ENCODE measurements at regions not wholly inside any gene's neighbourhood (a gene's known extent, or its start where the extent isn't known, plus 50 kb on each side); places are given as distances from the start of the nearest gene placed in this dataset.

DNA sequence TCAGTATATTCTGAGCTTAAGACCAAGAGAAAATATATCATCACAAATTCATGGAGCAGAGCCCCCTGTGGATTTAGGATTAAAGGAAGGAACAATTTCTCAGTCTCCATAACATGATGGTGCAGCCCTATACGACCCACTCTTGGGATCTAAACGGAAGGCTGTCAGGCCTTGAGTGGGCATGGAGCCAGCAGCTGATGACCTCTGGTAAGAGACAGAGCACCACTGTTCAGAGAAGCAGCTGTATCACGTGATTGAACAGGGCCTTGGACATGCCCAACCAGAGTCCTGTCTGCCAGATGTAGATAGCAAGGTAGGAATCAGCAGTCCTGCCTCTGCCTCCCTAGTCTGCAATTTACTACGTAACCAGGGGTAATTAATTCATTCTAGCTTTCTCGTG lies 259.4 kb upstream of the POU3F2 start:
- Histone ChIP-seq H3K9me2 (replicated peaks; ENCODE audit: low read depth, low read length) (no peaks in the 10 kb centered on the region), H2AFZ (ENCODE audit: low read length) (no peak overlapping the region), H3K36me3 (ENCODE audit: insufficient read depth, low read length) (no peaks in the 10 kb centered on the region), H3K79me2 (ENCODE audit: insufficient read depth, low read length) (no peaks in the 10 kb centered on the region), H3K9ac (ENCODE audit: low read depth, low read length, poor library complexity, severe bottlenecking) (no peak overlapping the region), H3F3A (ENCODE audit: low read depth) (no peaks in the 10 kb centered on the region), H3K4me1 (ENCODE audit: insufficient read depth, low read length, poor library complexity, severe bottlenecking) (no peaks in the 10 kb centered on the region), H4K20me1 (ENCODE audit: insufficient read depth, low read length, poor library complexity, severe bottlenecking) (no peaks in the 10 kb centered on the region), H3K27me3 (ENCODE audit: insufficient read depth, low read length, poor library complexity, severe bottlenecking) (no peaks in the 10 kb centered on the region), H3K4me3 (ENCODE audit: low read length, poor library complexity, severe bottlenecking) (no peak overlapping the region), H3K9me3 (ENCODE audit: insufficient read depth, low read depth, low read length) (no peaks in the 10 kb centered on the region), H3K4me2 (ENCODE audit: low read depth, low read length, poor library complexity, severe bottlenecking) (no peak overlapping the region)
- TF ChIP-seq, protein P1, sequence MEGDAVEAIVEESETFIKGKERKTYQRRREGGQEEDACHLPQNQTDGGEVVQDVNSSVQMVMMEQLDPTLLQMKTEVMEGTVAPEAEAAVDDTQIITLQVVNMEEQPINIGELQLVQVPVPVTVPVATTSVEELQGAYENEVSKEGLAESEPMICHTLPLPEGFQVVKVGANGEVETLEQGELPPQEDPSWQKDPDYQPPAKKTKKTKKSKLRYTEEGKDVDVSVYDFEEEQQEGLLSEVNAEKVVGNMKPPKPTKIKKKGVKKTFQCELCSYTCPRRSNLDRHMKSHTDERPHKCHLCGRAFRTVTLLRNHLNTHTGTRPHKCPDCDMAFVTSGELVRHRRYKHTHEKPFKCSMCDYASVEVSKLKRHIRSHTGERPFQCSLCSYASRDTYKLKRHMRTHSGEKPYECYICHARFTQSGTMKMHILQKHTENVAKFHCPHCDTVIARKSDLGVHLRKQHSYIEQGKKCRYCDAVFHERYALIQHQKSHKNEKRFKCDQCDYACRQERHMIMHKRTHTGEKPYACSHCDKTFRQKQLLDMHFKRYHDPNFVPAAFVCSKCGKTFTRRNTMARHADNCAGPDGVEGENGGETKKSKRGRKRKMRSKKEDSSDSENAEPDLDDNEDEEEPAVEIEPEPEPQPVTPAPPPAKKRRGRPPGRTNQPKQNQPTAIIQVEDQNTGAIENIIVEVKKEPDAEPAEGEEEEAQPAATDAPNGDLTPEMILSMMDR (conservative IDR thresholded peaks at IDR 0.05; ENCODE audit: low read length): no peak
- TF ChIP-seq EZH2phosphoT487 (IDR thresholded peaks at IDR 0.05; ENCODE audit: borderline replicate concordance): no peak

DNA sequence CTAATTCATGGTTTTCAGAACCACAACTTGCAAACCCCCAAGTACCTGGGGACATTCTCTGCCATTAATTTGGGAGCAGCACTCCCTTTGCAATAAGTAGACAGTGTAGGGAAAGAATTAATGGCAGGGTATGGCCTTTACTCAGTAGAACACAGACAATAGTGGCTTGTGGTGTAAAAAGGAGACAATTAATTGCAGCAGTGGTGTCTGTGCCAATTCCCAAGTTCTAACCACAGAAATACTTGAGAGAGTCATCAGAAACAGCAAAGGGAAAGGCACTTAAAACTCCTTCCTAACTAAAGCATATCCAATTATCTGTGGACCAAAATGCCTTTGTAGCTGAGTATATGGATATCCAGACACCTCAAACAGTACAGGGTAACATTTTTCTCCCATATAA lies 257.6 kb upstream of the POU3F2 start:
- H3K9me2 ChIP-seq (replicated peaks; ENCODE audit: low read depth, low read length): no peaks in the 10 kb centered on the region
- TF ChIP-seq, protein P1 (conservative IDR thresholded peaks at IDR 0.05; ENCODE audit: low read length): no peak
- TF ChIP-seq EZH2phosphoT487 (IDR thresholded peaks at IDR 0.05; ENCODE audit: borderline replicate concordance): no peak
- H3K4me1 ChIP-seq (ENCODE audit: insufficient read depth, low read length, poor library complexity, severe bottlenecking): no peaks in the 10 kb centered on the region
- no peaks in the 10 kb centered on the region for H3F3A ChIP-seq (ENCODE audit: low read depth)
- H4K20me1 ChIP-seq (ENCODE audit: insufficient read depth, low read length, poor library complexity, severe bottlenecking): no peaks in the 10 kb centered on the region
- H3K27me3 ChIP-seq (ENCODE audit: insufficient read depth, low read length, poor library complexity, severe bottlenecking): no peaks in the 10 kb centered on the region
- no peaks in the 10 kb centered on the region for H3K79me2 ChIP-seq (ENCODE audit: insufficient read depth, low read length)
- no peak overlapping the region for H3K9ac ChIP-seq (ENCODE audit: low read depth, low read length, poor library complexity, severe bottlenecking)
- no peak overlapping the region for H3K4me2 ChIP-seq (ENCODE audit: low read depth, low read length, poor library complexity, severe bottlenecking)
- H3K36me3 ChIP-seq (ENCODE audit: insufficient read depth, low read length): no peaks in the 10 kb centered on the region
- no peak overlapping the region for H2AFZ ChIP-seq (ENCODE audit: low read length)
- H3K9me3 ChIP-seq (ENCODE audit: insufficient read depth, low read depth, low read length): no peaks in the 10 kb centered on the region
- H3K4me3 ChIP-seq (ENCODE audit: low read length, poor library complexity, severe bottlenecking): no peak overlapping the region

DNA sequence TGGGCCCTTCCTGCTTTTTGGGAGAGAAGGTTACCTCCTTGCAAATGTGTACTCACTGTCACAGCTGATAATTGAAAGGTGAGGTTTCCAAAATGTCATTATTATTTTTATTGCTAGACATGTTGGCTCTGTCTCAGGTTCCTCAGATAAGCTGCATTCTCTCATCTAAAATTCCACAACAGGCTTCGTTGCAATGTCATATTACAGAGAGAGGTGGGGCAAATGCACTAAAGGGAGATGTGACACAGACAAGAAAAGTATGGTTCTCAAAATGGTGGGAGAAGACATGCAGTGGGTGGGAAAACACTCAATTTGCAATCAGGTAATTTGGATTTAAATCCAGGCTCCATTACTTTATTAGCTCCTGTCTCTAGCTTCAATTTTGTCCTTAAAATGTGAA lies 256.4 kb upstream of the POU3F2 start:
- H3K36me3 ChIP-seq (ENCODE audit: insufficient read depth, low read length): no peaks in the 10 kb centered on the region
- H3K4me3 ChIP-seq (ENCODE audit: low read length, poor library complexity, severe bottlenecking): no peak overlapping the region
- no peak overlapping the region for H2AFZ ChIP-seq (ENCODE audit: low read length)
- H4K20me1 ChIP-seq (ENCODE audit: insufficient read depth, low read length, poor library complexity, severe bottlenecking): no peaks in the 10 kb centered on the region
- TF ChIP-seq, protein P1 (conservative IDR thresholded peaks at IDR 0.05; ENCODE audit: low read length): no peak
- TF ChIP-seq EZH2phosphoT487 (IDR thresholded peaks at IDR 0.05; ENCODE audit: borderline replicate concordance): no peak
- no peaks in the 10 kb centered on the region for H3K4me1 ChIP-seq (ENCODE audit: insufficient read depth, low read length, poor library complexity, severe bottlenecking)
- no peaks in the 10 kb centered on the region for H3K9me3 ChIP-seq (ENCODE audit: insufficient read depth, low read depth, low read length)
- no peak overlapping the region for H3K4me2 ChIP-seq (ENCODE audit: low read depth, low read length, poor library complexity, severe bottlenecking)
- no peaks in the 10 kb centered on the region for H3K9me2 ChIP-seq (replicated peaks; ENCODE audit: low read depth, low read length)
- H3K9ac ChIP-seq (ENCODE audit: low read depth, low read length, poor library complexity, severe bottlenecking): no peak overlapping the region
- H3K79me2 ChIP-seq (ENCODE audit: insufficient read depth, low read length): no peaks in the 10 kb centered on the region
- H3K27me3 ChIP-seq (ENCODE audit: insufficient read depth, low read length, poor library complexity, severe bottlenecking): no peaks in the 10 kb centered on the region
- no peaks in the 10 kb centered on the region for H3F3A ChIP-seq (ENCODE audit: low read depth)
